Stimulated activated effector memory CD8-positive, alpha-beta T cell treated with anti-CD3 and anti-CD28 coated beads, Interleukin-12 subunit alpha, Interleukin-12 subunit beta, amount 100 ng/mL, for 72 hours (primary cell): ENCODE measurements at regions not wholly inside any gene's neighbourhood (a gene's known extent, or its start where the extent isn't known, plus 50 kb on each side); places are given as distances from the start of the nearest gene placed in this dataset.
A peak's percentile ranks its signal among the peaks of the same experiment; 100 is the strongest.
"Not testable (repeated sequence)": the region's sequence is repeated elsewhere in the genome, so short reads cannot be mapped to it uniquely, and the experiment has no call there.

ENCODE experiments used
- ATAC-seq: fragments of 150-1000 bp; cut with Tn5 transposase; 2 replicates; pipeline ENCODE4 v1.10.0; 2021
- DNase-seq, 2 donors: peaks; one replicate each; pipeline ENCODE4 v3.0.0; 2021 to 2022; ENCODE audit warnings: low spot score in 2 of 2
- H3K27ac Mint-ChIP-seq: one replicate; pipeline ENCODE4 v1.8.0; 2022; ENCODE audit warnings: mild to moderate bottlenecking, mixed read lengths
- H3K36me3 Mint-ChIP-seq: one replicate; pipeline ENCODE4 v1.8.0; 2022; ENCODE audit warnings: mild to moderate bottlenecking, mixed read lengths
- H3K4me1 Mint-ChIP-seq: one replicate; pipeline ENCODE4 v1.8.0; 2022; ENCODE audit warnings: mixed read lengths
- H3K4me3 Mint-ChIP-seq: one replicate; pipeline ENCODE4 v1.8.0; 2022; ENCODE audit warnings: mild to moderate bottlenecking, mixed read lengths
- H3K9me3 Mint-ChIP-seq: one replicate; pipeline ENCODE4 v1.8.0; 2022; ENCODE audit warnings: mixed read lengths

DNA sequence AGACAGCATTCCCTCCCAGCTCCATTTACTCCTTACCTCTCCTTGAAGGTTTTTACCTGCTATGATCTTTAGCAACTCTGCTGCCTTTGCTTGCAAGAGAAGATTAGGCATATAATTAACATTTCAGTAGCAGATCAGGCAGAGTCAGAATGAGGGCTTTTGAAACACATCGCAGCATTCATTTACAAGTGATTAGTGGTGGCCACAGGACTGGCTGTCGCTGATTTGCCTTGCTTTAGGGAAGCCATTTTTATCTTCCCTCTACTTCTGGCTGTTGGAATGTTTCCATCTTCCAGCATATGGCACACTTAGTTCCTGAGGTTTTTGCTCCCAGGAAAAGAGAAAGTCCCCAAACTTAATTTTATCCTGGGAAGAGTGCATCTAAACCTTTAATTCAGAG is 124.0 kb downstream of the SPATA31A6 start:
- not testable (repeated sequence) for H3K9me3 Mint-ChIP-seq, H3K36me3 Mint-ChIP-seq, DNase-seq, ATAC-seq, H3K4me1 Mint-ChIP-seq, H3K27ac Mint-ChIP-seq, H3K4me3 Mint-ChIP-seq

- not testable (repeated sequence) for H3K27ac Mint-ChIP-seq, H3K9me3 Mint-ChIP-seq, H3K36me3 Mint-ChIP-seq, DNase-seq, ATAC-seq, H3K4me1 Mint-ChIP-seq, H3K4me3 Mint-ChIP-seq
Measured at GRCh38 chr9:42310972-42311371, 127.5 kb downstream of the SPATA31A6 start.

DNA sequence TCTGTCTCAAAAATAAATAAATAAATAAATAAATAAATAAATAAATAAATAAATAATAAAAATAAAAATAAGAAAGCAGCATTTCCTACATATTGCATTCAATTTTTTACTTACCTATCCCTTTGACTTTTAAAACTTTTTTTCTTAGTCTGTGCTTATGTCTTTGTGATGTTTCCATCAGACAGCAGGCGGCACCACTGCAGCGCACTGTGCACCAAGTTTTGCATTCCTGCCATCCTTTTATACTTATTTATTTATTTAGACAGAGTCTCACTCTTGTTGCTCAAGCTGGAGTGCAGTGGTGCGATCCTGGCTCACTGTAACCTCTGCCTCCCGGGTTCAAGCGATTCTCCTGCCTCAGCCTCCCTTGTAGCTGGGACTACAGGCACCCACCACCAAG is 132.6 kb downstream of the SPATA31A6 start:
- H3K9me3 Mint-ChIP-seq, H3K36me3 Mint-ChIP-seq, H3K27ac Mint-ChIP-seq, DNase-seq, H3K4me3 Mint-ChIP-seq, ATAC-seq, H3K4me1 Mint-ChIP-seq: not testable (repeated sequence)

- not testable (repeated sequence) for H3K4me3 Mint-ChIP-seq, H3K36me3 Mint-ChIP-seq, DNase-seq, H3K27ac Mint-ChIP-seq, H3K4me1 Mint-ChIP-seq, ATAC-seq, H3K9me3 Mint-ChIP-seq
Measured at GRCh38 chr9:42317677-42318076, 134.2 kb downstream of the SPATA31A6 start.

GRCh38 chr9:42323084-42323809 is 139.8 kb downstream of the SPATA31A6 start:
- H3K4me1 Mint-ChIP-seq, H3K27ac Mint-ChIP-seq, H3K9me3 Mint-ChIP-seq, H3K36me3 Mint-ChIP-seq, H3K4me3 Mint-ChIP-seq, ATAC-seq, DNase-seq: not testable (repeated sequence)

DNA sequence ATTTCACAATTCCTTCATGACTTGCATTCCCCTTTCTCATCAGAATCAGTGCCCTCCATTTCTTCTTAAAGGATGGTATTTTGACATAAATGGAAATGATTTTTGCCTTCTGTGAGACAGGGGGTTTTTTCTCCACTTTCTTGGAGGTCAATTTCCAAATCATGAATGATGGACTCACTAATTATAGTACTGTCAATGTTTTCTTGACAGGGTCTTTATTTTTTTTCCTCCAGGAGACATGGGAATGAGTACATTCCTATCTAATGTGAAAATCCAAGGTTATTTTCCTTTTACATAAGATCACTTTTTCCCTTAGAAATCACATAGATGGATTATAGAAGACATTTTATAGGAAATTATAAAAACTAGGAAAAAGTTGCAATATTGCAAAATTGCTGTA is 141.7 kb downstream of the SPATA31A6 start:
- not testable (repeated sequence) for H3K4me1 Mint-ChIP-seq, H3K36me3 Mint-ChIP-seq, H3K27ac Mint-ChIP-seq, DNase-seq, H3K4me3 Mint-ChIP-seq, H3K9me3 Mint-ChIP-seq, ATAC-seq

GRCh38 chr9:42325561-42325960 is 142.1 kb downstream of the SPATA31A6 start:
- H3K4me3 Mint-ChIP-seq, H3K27ac Mint-ChIP-seq, H3K4me1 Mint-ChIP-seq, H3K36me3 Mint-ChIP-seq, ATAC-seq, DNase-seq, H3K9me3 Mint-ChIP-seq: not testable (repeated sequence)

DNA sequence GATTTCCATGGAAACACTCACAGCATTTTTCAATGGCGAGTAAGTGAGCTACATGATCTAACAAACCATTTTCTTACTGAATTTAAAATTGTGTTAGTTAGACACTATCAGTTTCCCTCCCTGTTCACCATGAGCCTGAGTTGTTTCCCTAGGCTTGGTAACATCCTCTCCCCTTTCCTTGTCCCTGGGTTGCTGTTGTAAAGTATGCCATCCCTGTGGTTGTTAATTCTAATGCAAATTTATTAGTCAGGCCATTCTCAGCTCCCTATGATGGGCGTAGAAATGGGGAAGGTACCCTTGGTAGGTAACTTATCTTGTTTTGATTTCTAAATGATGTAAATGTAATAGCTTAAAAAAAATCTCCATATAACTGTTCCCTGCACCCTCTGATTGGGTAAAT is 143.0 kb downstream of the SPATA31A6 start:
- ATAC-seq, H3K36me3 Mint-ChIP-seq, H3K9me3 Mint-ChIP-seq, H3K4me1 Mint-ChIP-seq, DNase-seq, H3K27ac Mint-ChIP-seq, H3K4me3 Mint-ChIP-seq: not testable (repeated sequence)

DNA sequence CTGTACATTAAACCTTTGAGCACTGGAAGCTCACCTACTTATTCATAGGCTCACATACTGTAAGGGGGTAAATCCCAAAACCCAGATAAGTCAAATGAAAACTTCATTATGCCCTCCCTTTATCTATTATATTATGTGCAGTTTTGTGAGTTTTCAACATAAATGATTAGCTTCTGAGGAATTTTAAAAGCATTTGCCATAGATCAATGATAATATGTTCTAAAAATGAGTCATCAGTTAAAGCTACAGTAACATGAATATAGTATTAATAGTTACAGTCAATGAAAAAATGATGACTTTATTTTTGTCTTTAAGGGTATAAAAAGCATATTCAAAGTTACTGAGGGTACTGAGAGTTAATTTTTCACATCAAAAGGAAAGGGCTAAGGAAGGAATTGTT is 151.9 kb downstream of the SPATA31A6 start:
- not testable (repeated sequence) for H3K4me3 Mint-ChIP-seq, H3K27ac Mint-ChIP-seq, H3K4me1 Mint-ChIP-seq, DNase-seq, H3K36me3 Mint-ChIP-seq, ATAC-seq, H3K9me3 Mint-ChIP-seq

- not testable (repeated sequence) for H3K4me1 Mint-ChIP-seq, H3K27ac Mint-ChIP-seq, H3K36me3 Mint-ChIP-seq, H3K4me3 Mint-ChIP-seq, ATAC-seq, DNase-seq, H3K9me3 Mint-ChIP-seq
Measured at GRCh38 chr9:42335984-42336657, 152.7 kb downstream of the SPATA31A6 start.

GRCh38 chr9:42338275-42338674 is 154.8 kb downstream of the SPATA31A6 start:
- not testable (repeated sequence) for H3K27ac Mint-ChIP-seq, H3K4me3 Mint-ChIP-seq, H3K36me3 Mint-ChIP-seq, ATAC-seq, H3K4me1 Mint-ChIP-seq, H3K9me3 Mint-ChIP-seq, DNase-seq

DNA sequence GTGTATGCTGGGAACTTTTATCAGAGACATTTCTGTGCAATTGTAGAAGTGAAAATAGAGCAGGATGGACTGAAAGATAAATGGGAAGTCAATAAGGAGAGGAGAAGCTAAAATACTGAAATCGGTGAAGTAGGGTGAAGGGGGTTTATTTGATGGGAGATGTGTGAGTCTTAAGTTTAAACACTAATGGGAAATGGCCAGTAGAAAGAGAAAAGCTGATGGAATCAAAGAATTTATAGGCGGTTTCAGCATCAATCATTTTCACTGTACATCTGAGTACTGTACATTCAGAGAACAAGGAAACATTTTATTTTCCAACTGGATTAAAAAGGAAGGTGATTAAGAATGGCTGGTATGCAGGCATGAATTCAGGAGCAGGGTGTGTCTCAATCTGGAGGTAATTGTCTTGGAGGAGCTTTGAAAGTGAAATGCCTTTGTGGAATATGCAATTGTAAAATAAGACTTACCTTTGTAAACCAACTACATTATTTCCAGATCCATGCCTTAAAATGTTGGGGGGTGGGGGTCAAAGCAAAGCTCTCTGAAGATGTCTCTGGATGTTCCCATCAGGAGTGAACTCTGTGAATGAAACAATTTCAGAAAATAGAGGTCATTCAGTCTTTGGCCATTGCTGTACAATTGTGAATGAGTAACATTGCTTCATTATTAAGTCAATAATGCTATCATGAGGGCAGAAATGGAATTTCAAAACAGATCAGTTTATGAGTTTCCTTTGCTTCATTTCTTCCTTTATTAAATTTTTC is 156.4 kb downstream of the SPATA31A6 start:
- H3K27ac Mint-ChIP-seq, ATAC-seq, DNase-seq, H3K4me1 Mint-ChIP-seq, H3K9me3 Mint-ChIP-seq, H3K4me3 Mint-ChIP-seq, H3K36me3 Mint-ChIP-seq: not testable (repeated sequence)

DNA sequence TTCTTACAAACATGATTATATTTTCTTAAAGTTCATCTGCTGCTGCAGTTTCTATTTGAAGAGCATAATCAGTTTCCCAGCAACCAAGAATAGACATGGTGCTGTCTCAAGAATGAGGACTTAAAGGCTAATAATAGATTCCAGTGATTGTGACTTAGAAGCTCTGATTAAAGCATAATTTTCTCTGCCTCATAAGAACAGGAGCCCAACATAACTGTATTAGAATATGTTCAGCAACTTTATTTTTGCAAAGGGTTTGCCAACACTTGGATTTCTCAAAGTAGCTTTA is 156.9 kb downstream of the SPATA31A6 start:
- H3K9me3 Mint-ChIP-seq, H3K4me3 Mint-ChIP-seq, H3K4me1 Mint-ChIP-seq, ATAC-seq, H3K27ac Mint-ChIP-seq, H3K36me3 Mint-ChIP-seq, DNase-seq: not testable (repeated sequence)

GRCh38 chr9:42341860-42342259 is 158.4 kb downstream of the SPATA31A6 start:
- not testable (repeated sequence) for H3K36me3 Mint-ChIP-seq, H3K4me1 Mint-ChIP-seq, DNase-seq, H3K27ac Mint-ChIP-seq, H3K9me3 Mint-ChIP-seq, H3K4me3 Mint-ChIP-seq
- peak; percentile 39 for ATAC-seq

DNA sequence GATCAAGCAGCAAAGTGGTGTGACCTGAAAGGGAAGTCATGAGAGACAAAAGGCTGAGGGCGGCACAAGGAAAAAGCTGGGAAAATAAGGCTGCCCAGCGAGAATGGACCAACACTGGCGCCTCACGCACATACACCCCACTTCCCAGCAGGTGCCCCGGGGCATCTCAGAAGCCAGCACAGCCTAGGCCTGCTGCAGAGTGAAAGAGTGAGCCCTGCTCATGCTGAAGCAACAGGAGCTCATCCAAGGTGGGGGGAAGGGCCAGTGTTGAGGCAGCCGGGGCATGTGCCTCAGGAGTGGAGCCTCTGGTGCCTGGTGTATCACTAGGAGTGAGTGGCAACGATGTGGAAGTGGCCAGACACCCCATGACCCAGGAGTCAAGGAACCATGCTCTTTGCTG is 158.8 kb downstream of the SPATA31A6 start:
- not testable (repeated sequence) for H3K27ac Mint-ChIP-seq, H3K36me3 Mint-ChIP-seq, H3K9me3 Mint-ChIP-seq, H3K4me1 Mint-ChIP-seq, DNase-seq, H3K4me3 Mint-ChIP-seq
- peak; percentile 39 for ATAC-seq

- H3K27ac Mint-ChIP-seq, H3K4me1 Mint-ChIP-seq, H3K9me3 Mint-ChIP-seq, H3K4me3 Mint-ChIP-seq, H3K36me3 Mint-ChIP-seq, DNase-seq, ATAC-seq: not testable (repeated sequence)
Measured at GRCh38 chr9:42344508-42344907, 161.0 kb downstream of the SPATA31A6 start.
